Left lung (tissue), 4 donors: ENCODE measurements at regions not wholly inside any gene's neighbourhood (a gene's known extent, or its start where the extent isn't known, plus 50 kb on each side); places are given as distances from the start of the nearest gene placed in this dataset.

Experiments used
- ATAC-seq: fragments of 200-7000 bp; cut with Tn5 transposase; one replicate; pipeline ENCODE4 v1.9.1; 2020; ENCODE audit warnings: moderate library complexity
- DNase-seq, 4 donors: peaks; one replicate each; pipeline ENCODE4 v3.0.0-alpha.2; 2013 to 2020
- H3K27ac ChIP-seq, 2 donors: fragments of 200-600 bp; sonication (generic) in 1 of 2; one replicate each; pipeline versions ENCODE4 v1.5.0 to v1.8.0; 2020 to 2021
- H3K27me3 ChIP-seq, 2 donors: fragments of 200-600 bp; sonication (generic) in 1 of 2; one replicate each; pipeline versions ENCODE4 v1.5.0 to v1.8.0; 2020 to 2021
- H3K36me3 ChIP-seq, 2 donors: fragments of 200-600 bp; sonication (generic) in 1 of 2; one replicate each; pipeline versions ENCODE4 v1.5.0 to v1.8.0; 2020 to 2021
- H3K4me1 ChIP-seq, 2 donors: fragments of 200-600 bp; one replicate each; pipeline ENCODE4 v1.8.0; 2021
- H3K4me3 ChIP-seq, 2 donors: fragments of 200-600 bp; sonication (generic) in 1 of 2; one replicate each; pipeline versions ENCODE4 v1.5.0 to v1.8.0; 2020 to 2021; ENCODE audit warnings: mild to moderate bottlenecking in 1 of 2
- H3K9me3 ChIP-seq, 2 donors: fragments of 200-600 bp; sonication (generic) in 1 of 2; one replicate each; pipeline versions ENCODE4 v1.5.0 to v1.8.0; 2020 to 2021
- intact Hi-C, 2 donors: fragments of 100-400 bp; cut with DNase I; formaldehyde crosslinking; loops; one replicate each; pipeline versions ENCODE4 v1.11.2 to v1.14.2; 2022
- TF ChIP-seq, protein P1 (sequence below), 2 donors: fragments of 200-600 bp; sonication (generic) in 1 of 2; IDR thresholded peaks; one replicate each; pipeline versions ENCODE4 v1.5.0 to v1.8.0; 2021; ENCODE audit warnings: antibody characterized with exemption in 2 of 2
- donor health status: DM: no; HTN: yes; CAD: no.
- donor health status: DM: no; HTN: no; CAD: no.

DNA sequence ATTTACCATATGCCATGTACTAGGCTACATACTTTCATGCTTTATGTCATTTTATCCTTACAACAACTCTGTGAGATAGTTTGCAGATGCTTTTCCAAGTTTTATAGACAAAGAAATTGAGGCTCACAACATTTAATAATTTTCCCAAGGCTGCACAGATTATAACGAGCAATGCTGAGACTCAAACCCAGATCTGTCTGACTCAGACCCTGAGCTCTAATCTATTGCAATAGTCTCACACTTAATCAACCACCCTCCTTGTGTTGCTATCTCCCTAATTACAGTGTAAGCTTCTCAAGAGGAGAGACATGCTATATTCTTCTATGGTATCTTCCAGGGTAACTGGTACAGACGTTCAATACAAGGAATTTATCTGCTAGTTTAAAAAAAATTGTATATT lies 247.6 kb downstream of the WDR11 start:
- Histone ChIP-seq H3K36me3 (no peaks in the 10 kb centered on the region), H3K27ac (no peak overlapping the region), H3K4me3 (no peak overlapping the region), H3K9me3 (peaks cover 0 to 2% of the 10 kb centered on the region in 2 donors), H3K27me3 (no peaks in the 10 kb centered on the region), H3K4me1 (peaks cover 0 to 4% of the 10 kb centered on the region in 2 donors)
- no peak for ATAC-seq
- DNase-seq = no peak
- TF ChIP-seq, protein P1, sequence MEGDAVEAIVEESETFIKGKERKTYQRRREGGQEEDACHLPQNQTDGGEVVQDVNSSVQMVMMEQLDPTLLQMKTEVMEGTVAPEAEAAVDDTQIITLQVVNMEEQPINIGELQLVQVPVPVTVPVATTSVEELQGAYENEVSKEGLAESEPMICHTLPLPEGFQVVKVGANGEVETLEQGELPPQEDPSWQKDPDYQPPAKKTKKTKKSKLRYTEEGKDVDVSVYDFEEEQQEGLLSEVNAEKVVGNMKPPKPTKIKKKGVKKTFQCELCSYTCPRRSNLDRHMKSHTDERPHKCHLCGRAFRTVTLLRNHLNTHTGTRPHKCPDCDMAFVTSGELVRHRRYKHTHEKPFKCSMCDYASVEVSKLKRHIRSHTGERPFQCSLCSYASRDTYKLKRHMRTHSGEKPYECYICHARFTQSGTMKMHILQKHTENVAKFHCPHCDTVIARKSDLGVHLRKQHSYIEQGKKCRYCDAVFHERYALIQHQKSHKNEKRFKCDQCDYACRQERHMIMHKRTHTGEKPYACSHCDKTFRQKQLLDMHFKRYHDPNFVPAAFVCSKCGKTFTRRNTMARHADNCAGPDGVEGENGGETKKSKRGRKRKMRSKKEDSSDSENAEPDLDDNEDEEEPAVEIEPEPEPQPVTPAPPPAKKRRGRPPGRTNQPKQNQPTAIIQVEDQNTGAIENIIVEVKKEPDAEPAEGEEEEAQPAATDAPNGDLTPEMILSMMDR (IDR thresholded peaks at IDR 0.05) = no peak
- intact Hi-C loops = no loop called here

DNA sequence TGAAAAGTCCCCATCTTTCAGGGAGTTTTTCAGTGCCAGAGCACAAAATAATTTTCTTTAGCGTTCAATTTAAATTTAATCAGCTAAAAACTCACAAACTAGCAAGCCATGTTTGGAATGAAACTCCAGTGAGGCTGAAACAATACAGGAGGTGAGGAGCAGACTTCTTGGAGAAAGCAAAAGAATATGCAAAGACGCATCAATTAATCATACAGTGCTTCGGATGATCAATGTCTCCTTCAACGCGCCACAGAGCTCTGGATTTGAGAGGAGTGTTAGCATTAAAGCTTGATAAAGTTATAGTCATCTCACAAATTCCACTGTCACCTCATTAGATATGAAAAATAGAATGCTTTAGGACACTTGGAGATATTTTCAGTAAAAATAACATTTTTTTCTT lies 248.0 kb downstream of the WDR11 start:
- peaks cover 0 to 4% of the 10 kb centered on the region in 2 donors for H3K4me1 ChIP-seq
- DNase-seq (peak in 1 of 4 donors; percentile 62), ATAC-seq (no peak)
- TF ChIP-seq, protein P1 (IDR thresholded peaks at IDR 0.05) = no peak
- peaks cover 0 to 2% of the 10 kb centered on the region in 2 donors for H3K9me3 ChIP-seq
- H3K27me3 ChIP-seq = no peaks in the 10 kb centered on the region
- no peaks in the 10 kb centered on the region for H3K36me3 ChIP-seq
- H3K4me3 ChIP-seq = no peak overlapping the region
- H3K27ac ChIP-seq = no peak overlapping the region
- intact Hi-C loops = no loop called here

DNA sequence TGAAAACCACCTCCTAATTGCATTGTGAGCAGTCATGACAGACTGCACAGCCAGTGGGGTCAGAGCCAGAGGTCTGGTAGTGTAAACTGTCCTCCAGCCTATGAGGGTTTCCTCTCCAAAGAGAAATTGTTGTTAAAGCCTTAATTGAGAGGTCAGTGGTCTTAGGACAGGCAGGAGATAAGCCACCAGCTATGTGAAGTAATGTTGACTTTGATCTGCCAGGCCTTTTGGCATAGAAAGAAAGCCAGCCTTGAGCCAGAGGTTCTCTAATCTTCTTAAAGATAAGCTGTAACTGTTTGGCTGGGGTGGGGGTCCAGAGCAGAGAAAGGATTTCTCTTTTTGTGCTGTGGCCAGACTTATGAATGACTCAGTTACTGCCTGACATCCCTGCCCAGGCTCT lies 248.4 kb downstream of the WDR11 start:
- Histone ChIP-seq H3K4me1 (peaks cover 0 to 4% of the 10 kb centered on the region in 2 donors), H3K27me3 (no peaks in the 10 kb centered on the region), H3K9me3 (peaks cover 0 to 2% of the 10 kb centered on the region in 2 donors), H3K27ac (no peak overlapping the region), H3K36me3 (no peaks in the 10 kb centered on the region), H3K4me3 (no peak overlapping the region)
- TF ChIP-seq, protein P1 (IDR thresholded peaks at IDR 0.05) = no peak
- DNase-seq (peak in 2 of 4 donors; percentile 63 to 77), ATAC-seq (no peak)
- intact Hi-C loops = no loop called here

DNA sequence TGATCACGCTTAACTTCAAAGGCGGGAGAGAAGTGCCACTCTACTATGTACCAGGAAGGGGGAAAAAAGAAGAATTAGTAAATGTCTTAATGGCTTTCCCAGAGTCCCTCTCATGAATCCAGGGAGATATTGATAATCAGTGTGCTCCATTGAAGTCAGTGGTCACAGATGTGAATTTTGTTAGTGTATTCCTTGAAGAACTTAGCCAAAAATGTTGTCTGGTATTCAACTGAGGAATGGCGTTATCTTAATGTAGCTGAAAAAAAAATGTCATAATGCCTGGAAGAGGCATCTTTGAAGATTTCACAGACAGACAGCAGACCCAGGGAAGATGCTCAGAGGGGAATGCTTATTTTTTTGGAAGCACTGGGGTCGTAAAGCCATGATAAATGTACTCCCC lies 250.4 kb downstream of the WDR11 start:
- ATAC-seq = no peak
- intact Hi-C loops = no loop called here

DNA sequence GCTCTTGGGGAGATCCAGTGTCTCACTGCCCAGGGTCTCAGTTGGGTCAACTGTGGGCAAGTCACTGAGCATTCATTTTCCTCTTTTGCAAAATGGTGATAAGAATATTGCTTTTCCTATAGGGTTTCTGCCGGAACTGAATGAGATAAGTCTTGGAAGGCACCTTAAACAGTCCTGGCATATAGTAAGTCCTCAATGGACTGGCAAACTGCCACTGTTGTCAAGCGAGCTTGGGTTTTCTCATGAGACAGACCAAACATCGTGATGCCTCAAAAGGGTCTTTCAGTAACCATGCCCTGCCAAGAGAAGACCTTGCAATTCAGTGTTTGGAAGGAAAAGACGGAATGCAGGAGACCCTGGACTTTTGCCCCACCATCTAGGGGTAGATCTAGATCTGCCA lies 251.5 kb downstream of the WDR11 start:
- Histone ChIP-seq H3K27ac (no peak overlapping the region), H3K4me3 (no peak overlapping the region), H3K9me3 (no peaks in the 10 kb centered on the region), H3K27me3 (no peaks in the 10 kb centered on the region), H3K4me1 (peaks cover 0 to 3% of the 10 kb centered on the region in 2 donors), H3K36me3 (no peaks in the 10 kb centered on the region)
- no peak for DNase-seq
- no peak for ATAC-seq
- TF ChIP-seq, protein P1 (IDR thresholded peaks at IDR 0.05) = no peak
- intact Hi-C loops = no loop called here

More for the DNA sequence above, 250.4 kb downstream of the WDR11 start:
- Histone ChIP-seq H3K9me3 (no peaks in the 10 kb centered on the region), H3K4me3 (no peak overlapping the region), H3K27me3 (no peaks in the 10 kb centered on the region), H3K36me3 (no peaks in the 10 kb centered on the region), H3K4me1 (peaks cover 0 to 4% of the 10 kb centered on the region in 2 donors), H3K27ac (no peak overlapping the region)
- TF ChIP-seq, protein P1 (IDR thresholded peaks at IDR 0.05) = no peak
- DNase-seq = no peak
